HG03378 (cell line): ENCODE measurements at regions not wholly inside any gene's neighbourhood (a gene's known extent, or its start where the extent isn't known, plus 50 kb on each side); places are given as distances from the start of the nearest gene placed in this dataset.

Source experiments
- ATAC-seq: cut with Tn5 transposase; IDR thresholded peaks from one replicate; pipeline ENCODE4 v1.9.1; 2021; ENCODE audit warnings: mild to moderate bottlenecking, moderate library complexity; ENCODE audit not compliant: unreplicated experiment

- ATAC-seq = no peak
Measured at GRCh38 chr2:223222397-223222796, 170.4 kb downstream of the KCNE4 start.

GRCh38 chr2:223223156-223223555, 171.2 kb downstream of the KCNE4 start:
- ATAC-seq = no peak

DNA sequence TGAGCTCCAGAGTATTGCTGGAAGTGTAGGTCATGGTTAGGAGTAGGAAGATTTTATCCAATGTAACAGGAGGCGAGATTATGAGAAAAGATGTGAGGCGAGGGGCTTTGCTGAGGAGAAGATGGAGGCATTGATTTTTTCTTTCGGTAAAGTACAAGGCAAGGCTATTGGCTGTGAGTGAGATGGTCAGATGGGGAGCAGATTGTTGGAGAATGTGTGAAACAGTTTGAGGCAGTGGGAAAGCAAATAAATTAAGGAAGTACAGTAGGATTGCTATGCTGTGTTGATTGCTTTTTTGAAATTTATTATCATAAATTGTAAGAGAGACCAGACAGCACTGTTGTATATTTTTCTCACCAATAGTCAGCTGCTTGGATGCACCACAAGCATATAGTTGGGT, 173.3 kb downstream of the KCNE4 start:
- no peak for ATAC-seq

- no peak for ATAC-seq
Measured at GRCh38 chr2:223226264-223226663, 174.3 kb downstream of the KCNE4 start.

GRCh38 chr2:223227338-223227737, 175.3 kb downstream of the KCNE4 start:
- no peak for ATAC-seq

- no peak for ATAC-seq
Measured at GRCh38 chr2:223228871-223229270, 176.9 kb downstream of the KCNE4 start.

GRCh38 chr2:223230352-223230751, 178.4 kb downstream of the KCNE4 start:
- no peak for ATAC-seq

GRCh38 chr2:223232285-223232684, 180.3 kb downstream of the KCNE4 start:
- no peak for ATAC-seq

DNA sequence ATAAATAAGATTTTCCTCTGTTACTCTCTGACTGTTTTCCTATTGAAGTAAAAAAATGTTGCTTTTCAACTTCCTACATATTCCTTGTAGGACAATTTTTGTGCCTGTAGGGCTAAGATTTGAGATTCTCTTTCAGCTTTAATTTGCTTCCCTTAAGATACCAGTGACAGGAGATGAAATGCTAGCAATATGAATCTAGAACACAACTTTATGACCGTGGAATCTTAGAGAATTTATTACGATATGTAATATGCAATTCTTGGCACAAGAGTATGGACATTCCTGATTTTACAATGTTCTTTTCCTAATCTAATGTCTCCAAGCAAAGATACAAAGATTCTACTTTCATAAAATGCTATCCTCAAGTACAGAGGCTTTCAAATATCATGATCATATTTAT, 180.9 kb downstream of the KCNE4 start:
- no peak for ATAC-seq

GRCh38 chr2:223235986-223236385, 184.0 kb downstream of the KCNE4 start:
- ATAC-seq = no peak

DNA sequence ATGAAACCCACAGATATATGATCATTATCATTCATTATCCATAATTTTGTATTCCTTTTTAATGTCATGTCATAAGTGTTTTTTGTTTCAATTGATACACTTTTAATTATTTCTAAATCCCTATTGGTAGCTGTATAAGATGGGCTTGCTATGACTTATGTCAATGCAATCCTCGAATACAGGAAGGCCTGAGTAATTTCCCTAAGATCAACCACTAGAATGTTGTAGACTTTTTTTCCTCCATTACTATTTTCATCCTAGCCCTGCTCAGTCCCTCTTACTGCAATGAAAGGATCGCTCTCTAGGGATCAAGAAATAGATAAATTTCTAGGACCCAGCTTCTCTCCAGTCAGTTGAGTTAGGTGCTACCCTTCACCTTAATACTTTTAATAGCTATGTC, 186.3 kb downstream of the KCNE4 start:
- no peak for ATAC-seq

GRCh38 chr2:223243233-223243632, 191.2 kb downstream of the KCNE4 start:
- no peak for ATAC-seq

DNA sequence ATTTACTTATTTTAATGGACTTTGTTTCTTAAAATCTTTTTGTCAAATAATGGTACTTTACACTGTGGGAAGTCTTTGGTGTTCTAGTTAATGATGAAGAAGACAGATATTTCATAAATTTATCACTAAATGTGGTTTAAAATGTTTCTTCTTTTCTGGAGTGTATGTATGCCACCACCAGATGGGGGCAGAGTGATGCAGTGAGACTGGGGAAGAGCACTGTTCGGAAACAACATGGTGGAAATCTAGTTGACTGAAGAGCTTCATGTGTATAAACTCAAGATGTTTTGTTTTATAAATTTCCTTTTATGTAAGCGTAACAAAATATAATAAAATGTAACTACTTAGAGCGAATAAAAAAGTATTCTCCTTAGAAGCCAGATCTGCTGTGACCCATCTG, 195.1 kb downstream of the KCNE4 start:
- no peak for ATAC-seq

DNA sequence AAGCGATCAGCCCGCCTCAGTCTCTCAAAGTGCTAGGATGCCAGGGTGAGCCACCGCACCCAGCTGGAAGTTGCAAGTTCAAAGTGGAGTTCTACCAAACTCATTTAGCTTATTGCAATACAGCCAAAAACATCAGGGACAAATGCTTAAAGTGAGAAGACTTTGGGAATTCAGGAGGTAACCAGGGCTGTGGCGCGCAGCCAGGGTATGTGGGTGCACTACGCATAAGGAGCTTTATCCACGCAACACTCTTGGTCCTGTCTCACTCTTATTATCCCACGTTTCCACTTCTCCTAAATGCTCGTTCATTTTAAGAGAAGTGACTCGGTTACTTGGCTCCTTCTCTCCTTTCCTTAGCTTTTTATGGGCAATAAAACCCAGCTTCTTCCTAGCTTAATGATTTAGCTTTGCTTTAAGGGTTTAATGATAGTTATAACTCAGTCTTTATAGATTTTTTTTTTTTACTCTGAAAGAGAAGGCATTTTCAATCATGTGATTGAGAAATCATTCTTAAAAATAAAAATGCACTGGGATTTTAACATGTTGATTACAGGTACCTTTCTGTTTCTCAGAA, 199.8 kb downstream of the KCNE4 start:
- ATAC-seq = no peak

DNA sequence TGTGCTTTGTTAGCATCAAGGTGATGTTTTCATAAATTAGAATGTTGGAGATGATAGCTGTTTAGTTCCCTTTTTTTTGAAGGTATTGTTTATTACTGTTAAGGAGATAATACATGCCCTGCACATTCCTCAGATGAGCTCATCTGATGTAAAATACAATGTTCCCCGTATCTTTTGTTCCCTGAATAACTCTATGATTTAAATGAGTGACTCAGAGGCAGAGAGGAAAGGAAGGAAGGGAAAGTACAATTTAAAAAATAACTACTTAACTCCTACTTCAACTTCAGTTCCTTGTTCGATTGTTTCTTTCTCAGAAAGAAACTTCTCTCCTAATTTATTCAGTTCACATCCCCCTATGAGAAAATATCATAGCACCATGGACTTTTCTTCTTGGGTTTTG, 208.7 kb downstream of the KCNE4 start:
- no peak for ATAC-seq

DNA sequence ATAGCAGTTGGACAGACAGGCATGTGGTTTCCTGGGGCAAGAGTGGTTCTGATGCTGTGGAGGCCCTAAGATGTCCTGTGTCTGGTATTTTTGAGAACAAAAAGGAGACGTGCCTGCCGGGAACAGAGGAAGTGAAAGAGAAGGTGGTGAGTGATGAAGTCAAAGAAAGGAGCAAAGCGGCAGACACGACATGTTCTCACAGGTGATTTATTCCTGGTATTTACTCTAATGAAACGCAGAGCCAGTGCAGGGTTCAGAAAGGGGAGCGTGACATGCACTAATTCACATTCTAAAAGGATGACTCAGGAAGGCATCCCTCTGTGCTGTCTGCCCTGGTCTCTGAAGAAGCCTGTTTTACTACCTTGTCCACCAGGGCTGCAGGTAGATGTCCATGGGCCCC, 211.0 kb downstream of the KCNE4 start:
- no peak for ATAC-seq

- ATAC-seq = no peak
Measured at GRCh38 chr2:223264541-223265193, 212.7 kb downstream of the KCNE4 start.

DNA sequence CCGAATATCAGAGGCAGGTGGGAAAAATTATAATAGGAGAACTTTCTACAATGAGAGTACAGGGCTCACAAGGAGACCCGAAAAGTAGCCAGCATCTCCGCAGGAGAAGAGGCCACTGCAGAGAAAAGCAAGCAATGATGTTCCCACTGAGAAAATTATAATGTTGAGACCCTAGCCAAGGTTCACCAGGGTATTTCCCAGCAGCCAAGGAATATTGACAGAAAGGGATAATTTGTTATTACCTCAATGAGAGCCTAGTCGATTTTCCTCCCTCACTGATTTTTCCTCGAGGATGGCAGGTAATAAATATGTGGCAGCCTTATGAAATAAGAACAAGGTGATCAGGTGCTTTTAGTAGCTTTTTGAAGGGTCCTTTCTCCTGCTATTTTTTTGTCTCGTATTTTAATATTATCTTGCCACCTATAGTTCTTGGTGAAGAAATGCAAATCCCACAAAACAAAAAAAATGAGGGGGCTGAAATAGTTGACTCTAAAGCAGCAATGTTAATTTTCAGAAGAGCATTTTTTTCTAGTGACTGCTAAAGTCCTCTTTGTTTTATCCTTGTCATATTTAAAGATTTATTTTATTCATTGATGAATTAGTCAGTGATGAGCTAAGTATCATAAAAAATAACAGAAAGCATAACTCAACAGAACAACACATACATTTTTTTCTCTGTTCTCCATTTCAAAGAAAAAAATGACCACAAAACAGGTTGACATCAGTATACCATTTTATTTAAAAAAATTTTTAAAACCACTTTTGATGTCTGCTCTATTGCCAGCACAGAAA, 215.4 kb downstream of the KCNE4 start:
- ATAC-seq = no peak

- ATAC-seq = no peak
Measured at GRCh38 chr2:223269386-223269785, 217.4 kb downstream of the KCNE4 start.

- no peak for ATAC-seq
Measured at GRCh38 chr2:223270548-223270947, 218.6 kb downstream of the KCNE4 start.

DNA sequence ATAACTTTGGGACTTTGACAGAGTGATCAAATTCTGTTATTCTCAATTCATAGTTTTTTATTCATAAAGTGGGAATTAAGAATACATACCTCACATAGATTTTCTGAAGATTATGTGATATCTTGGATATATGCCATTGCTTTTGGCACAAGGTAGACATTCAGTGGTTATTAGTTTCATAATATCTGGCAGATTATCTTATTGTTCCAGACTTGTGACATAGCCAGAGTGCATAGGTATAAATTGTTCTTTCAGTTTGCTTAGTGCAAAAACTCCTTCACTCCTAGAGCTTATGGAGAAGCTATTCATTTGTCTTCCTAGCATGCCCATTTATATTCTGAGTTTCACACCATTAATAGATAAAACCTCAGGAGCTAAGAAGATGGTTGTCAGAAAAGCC, 222.0 kb downstream of the KCNE4 start:
- no peak for ATAC-seq

GRCh38 chr2:223282221-223282620, 230.2 kb downstream of the KCNE4 start:
- ATAC-seq = no peak
